GM21367 (cell line): ENCODE measurements at regions not wholly inside any gene's neighbourhood (a gene's known extent, or its start where the extent isn't known, plus 50 kb on each side); places are given as distances from the start of the nearest gene placed in this dataset.

Experiments
- ATAC-seq: cut with Tn5 transposase; IDR thresholded peaks from one replicate; pipeline ENCODE4 v1.9.1; 2021; ENCODE audit not compliant: unreplicated experiment

GRCh38 chr13:76379341-76380105, 506.7 kb downstream of the KCTD12 start:
- no peak for ATAC-seq

GRCh38 chr13:76378767-76379166, 507.4 kb downstream of the KCTD12 start:
- ATAC-seq, result no peak

GRCh38 chr13:76363682-76364289, 522.4 kb downstream of the KCTD12 start:
- no peak for ATAC-seq

- ATAC-seq, result no peak
These were observed 524.3 kb downstream of the KCTD12 start for GRCh38 chr13:76361868-76362267.

- ATAC-seq, result no peak
These were observed 534.5 kb downstream of the KCTD12 start for GRCh38 chr13:76351541-76352229.

- ATAC-seq, result no peak
These were observed 535.8 kb downstream of the KCTD12 start for GRCh38 chr13:76350399-76350798.

GRCh38 chr13:76349700-76350099, 536.5 kb downstream of the KCTD12 start:
- no peak for ATAC-seq

- ATAC-seq, result peak; percentile 55
These were observed 546.6 kb downstream of the KCTD12 start for GRCh38 chr13:76339649-76340048.

- ATAC-seq, result no peak
These were observed 548.2 kb downstream of the KCTD12 start for GRCh38 chr13:76338003-76338402.

- ATAC-seq, result no peak
These were observed 549.0 kb downstream of the KCTD12 start for GRCh38 chr13:76336889-76337844.

- ATAC-seq, result no peak
These were observed 550.7 kb downstream of the KCTD12 start for GRCh38 chr13:76335463-76335862.

GRCh38 chr13:76331943-76332712, 554.1 kb downstream of the KCTD12 start:
- ATAC-seq, result no peak

- ATAC-seq, result no peak
These were observed 555.4 kb downstream of the KCTD12 start for GRCh38 chr13:76330761-76331160.

GRCh38 chr13:76329866-76330580, 556.2 kb downstream of the KCTD12 start:
- no peak for ATAC-seq

GRCh38 chr13:76329004-76329403, 557.2 kb downstream of the KCTD12 start:
- no peak for ATAC-seq

- no peak for ATAC-seq
These were observed 559.9 kb downstream of the KCTD12 start for GRCh38 chr13:76326343-76326742.

- ATAC-seq, result no peak
These were observed 566.3 kb downstream of the KCTD12 start for GRCh38 chr13:76319921-76320320.

- ATAC-seq, result no peak
These were observed 569.1 kb downstream of the KCTD12 start for GRCh38 chr13:76316998-76317527.

GRCh38 chr13:76314495-76314894, 571.7 kb downstream of the KCTD12 start:
- ATAC-seq, result no peak
